ENCODE measurements at regions not wholly inside any gene's neighbourhood (a gene's known extent, or its start where the extent isn't known, plus 50 kb on each side); places are given as distances from the start of the nearest gene placed in this dataset.

- TF ChIP-seq EZH2 (optimal IDR thresholded peaks at IDR 0.05; ENCODE audit: low read depth, low read length): no peak
- TF ChIP-seq CTCF (IDR thresholded peaks at IDR 0.05; ENCODE audit: low read length): no peak
- no peak for TF ChIP-seq EZH2phosphoT487 (IDR thresholded peaks at IDR 0.05; ENCODE audit: low read length)
- H3K27me3 ChIP-seq (replicated peaks; ENCODE audit: insufficient read depth, low read length): no peaks in the 10 kb centered on the region
- no peaks in the 10 kb centered on the region for H3K9me3 ChIP-seq (replicated peaks; ENCODE audit: insufficient read depth, low read length)
- no peak for DNase-seq
- peaks cover 16% of the 10 kb centered on the region for H3F3A ChIP-seq (ENCODE audit: insufficient read depth, low read length)
- H4K20me1 ChIP-seq (ENCODE audit: insufficient read depth, low read length): no peaks in the 10 kb centered on the region
- H2AFZ ChIP-seq (ENCODE audit: low read length): no peak overlapping the region
- no peak overlapping the region for H3K4me3 ChIP-seq (ENCODE audit: low read length)
- H3K79me2 ChIP-seq (ENCODE audit: low read length): no peaks in the 10 kb centered on the region
- no peak overlapping the region for H3K27ac ChIP-seq (ENCODE audit: low read length)
- peaks cover 16% of the 10 kb centered on the region for H3K4me1 ChIP-seq (ENCODE audit: low read length)
- H3K9me2 ChIP-seq (replicated peaks; ENCODE audit: insufficient read depth, low read length): no peaks in the 10 kb centered on the region
- H3K9ac ChIP-seq (ENCODE audit: low read length): no peak overlapping the region
- H3K4me2 ChIP-seq (ENCODE audit: low read depth, low read length): no peak overlapping the region
- no peaks in the 10 kb centered on the region for H3K36me3 ChIP-seq (replicated peaks; ENCODE audit: insufficient read depth, low read length)
Measured at GRCh38 chr15:95687686-95688085, 642.8 kb upstream of the NR2F2 start.

DNA sequence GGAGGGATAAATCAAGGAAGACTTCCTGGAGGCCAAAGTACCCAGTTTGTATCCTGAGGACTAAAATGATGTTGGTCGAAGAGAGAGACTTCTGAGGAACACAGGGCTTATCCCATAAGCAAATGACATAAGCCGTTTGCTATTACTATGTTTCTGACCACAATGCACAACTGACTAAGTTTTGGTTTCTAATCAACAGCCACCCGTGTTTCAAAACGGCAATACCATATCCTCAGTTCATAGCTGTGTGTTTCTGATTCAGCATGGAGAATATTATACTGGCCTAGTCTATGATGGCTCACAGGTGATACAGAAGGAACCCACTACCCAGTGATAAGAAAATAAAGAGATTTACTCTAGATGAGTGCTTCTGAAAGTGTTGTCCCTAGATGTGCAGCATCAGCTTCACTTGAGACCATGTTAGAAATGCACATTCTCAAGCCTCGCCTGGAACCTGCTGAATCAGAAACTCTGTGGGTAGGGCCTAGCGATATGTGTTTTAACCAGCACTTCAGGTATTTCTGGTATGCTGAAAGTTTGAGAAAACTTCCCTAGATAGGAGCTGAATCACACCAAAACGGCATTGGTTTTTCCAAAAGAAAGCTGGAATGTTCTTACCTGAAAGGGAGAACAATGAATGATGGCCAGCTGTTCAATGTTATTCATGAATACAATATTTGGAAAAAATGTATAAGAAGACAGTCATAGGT is 639.7 kb upstream of the NR2F2 start:
- Histone ChIP-seq H3F3A (ENCODE audit: insufficient read depth, low read length) (peaks cover 16% of the 10 kb centered on the region), H3K36me3 (replicated peaks; ENCODE audit: insufficient read depth, low read length) (no peaks in the 10 kb centered on the region), H3K9me2 (replicated peaks; ENCODE audit: insufficient read depth, low read length) (no peaks in the 10 kb centered on the region), H4K20me1 (ENCODE audit: insufficient read depth, low read length) (no peaks in the 10 kb centered on the region), H3K9ac (ENCODE audit: low read length) (peak overlapping the region; percentile 37; the same call in 1 of the 2 replicates), H2AFZ (ENCODE audit: low read length) (peak overlapping the region; percentile 66), H3K4me1 (ENCODE audit: low read length) (peaks cover 16% of the 10 kb centered on the region), H3K79me2 (ENCODE audit: low read length) (no peaks in the 10 kb centered on the region), H3K27me3 (replicated peaks; ENCODE audit: insufficient read depth, low read length) (no peaks in the 10 kb centered on the region), H3K4me3 (ENCODE audit: low read length) (peak overlapping the region; percentile 52), H3K27ac (ENCODE audit: low read length) (peak overlapping the region; percentile 90), H3K4me2 (ENCODE audit: low read depth, low read length) (peak overlapping the region; percentile 44), H3K9me3 (replicated peaks; ENCODE audit: insufficient read depth, low read length) (no peaks in the 10 kb centered on the region)
- peak; percentile 89 for DNase-seq
- TF ChIP-seq EZH2phosphoT487 (IDR thresholded peaks at IDR 0.05; ENCODE audit: low read length) (no peak), CTCF (IDR thresholded peaks at IDR 0.05; ENCODE audit: low read length) (no peak), EZH2 (optimal IDR thresholded peaks at IDR 0.05; ENCODE audit: low read depth, low read length) (no peak)

- H3K79me2 ChIP-seq (ENCODE audit: low read length): no peaks in the 10 kb centered on the region
- no peak overlapping the region for H3K27ac ChIP-seq (ENCODE audit: low read length)
- peaks cover 16% of the 10 kb centered on the region for H3F3A ChIP-seq (ENCODE audit: insufficient read depth, low read length)
- H3K4me2 ChIP-seq (ENCODE audit: low read depth, low read length): no peak overlapping the region
- no peaks in the 10 kb centered on the region for H3K9me3 ChIP-seq (replicated peaks; ENCODE audit: insufficient read depth, low read length)
- TF ChIP-seq EZH2 (optimal IDR thresholded peaks at IDR 0.05; ENCODE audit: low read depth, low read length) (no peak), CTCF (IDR thresholded peaks at IDR 0.05; ENCODE audit: low read length) (no peak)
- H3K27me3 ChIP-seq (replicated peaks; ENCODE audit: insufficient read depth, low read length): no peaks in the 10 kb centered on the region
- H3K9me2 ChIP-seq (replicated peaks; ENCODE audit: insufficient read depth, low read length): no peaks in the 10 kb centered on the region
- peaks cover 16% of the 10 kb centered on the region for H3K4me1 ChIP-seq (ENCODE audit: low read length)
- no peaks in the 10 kb centered on the region for H4K20me1 ChIP-seq (ENCODE audit: insufficient read depth, low read length)
- no peak for DNase-seq
- no peaks in the 10 kb centered on the region for H3K36me3 ChIP-seq (replicated peaks; ENCODE audit: insufficient read depth, low read length)
- H2AFZ ChIP-seq (ENCODE audit: low read length): no peak overlapping the region
- H3K4me3 ChIP-seq (ENCODE audit: low read length): no peak overlapping the region
- H3K9ac ChIP-seq (ENCODE audit: low read length): no peak overlapping the region
Measured at GRCh38 chr15:95693917-95694316, 636.6 kb upstream of the NR2F2 start.

All from MM.1S (cell line).